Gastrocnemius medialis (tissue), 4 donors: ENCODE measurements at regions not wholly inside any gene's neighbourhood (a gene's known extent, or its start where the extent isn't known, plus 50 kb on each side); places are given as distances from the start of the nearest gene placed in this dataset.

Source experiments
- ATAC-seq, 2 donors: fragments of 150-250 bp; one replicate each; pipeline ENCODE4 v1.9.1; 2016
- DNase-seq, 2 donors: peaks; one replicate each; pipeline ENCODE4 v3.0.0-alpha.2; 2019
- H3K27ac ChIP-seq, 4 donors: fragments of 200-600 bp; sonication (generic); 1 replicate in 1 of 4; 2 replicates in 3 of 4; pipeline ENCODE4 v1.5.1; 2016 to 2018; ENCODE audit warnings: mild to moderate bottlenecking in 2 of 4, moderate library complexity in 1 of 4
- H3K27me3 ChIP-seq, 3 donors: fragments of 200-600 bp; sonication (generic) in 2 of 3; 1 replicate in 1 of 3; 2 replicates in 2 of 3; pipeline versions ENCODE4 v1.5.1 to v1.6.0; 2016 to 2019; ENCODE audit warnings: mild to moderate bottlenecking in 1 of 3, moderate library complexity in 1 of 3
- H3K36me3 ChIP-seq, 2 donors: fragments of 200-600 bp; sonication (generic) in 1 of 2; one replicate each; pipeline ENCODE4 v1.5.1; 2017 to 2018
- H3K4me1 ChIP-seq, 2 donors: fragments of 200-600 bp; sonication (generic) in 1 of 2; one replicate each; pipeline ENCODE4 v1.5.1; 2016 to 2017; ENCODE audit warnings: mild to moderate bottlenecking in 2 of 2
- H3K4me3 ChIP-seq, 4 donors: fragments of 200-600 bp; sonication (generic) in 3 of 4; 1 replicate in 1 of 4; 2 replicates in 3 of 4; pipeline ENCODE4 v1.5.1; 2016 to 2019; ENCODE audit warnings: mild to moderate bottlenecking in 2 of 4
- H3K9me3 ChIP-seq, 3 donors: fragments of 200-600 bp; sonication (generic) in 2 of 3; 1 replicate in 1 of 3; 2 replicates in 2 of 3; pipeline ENCODE4 v1.5.1; 2016 to 2019
- CTCF ChIP-seq, 5 experiments: fragments of 450-650 bp in 3 of 5; fragments of 200-600 bp in 2 of 5; sonication (generic) in 2 of 5; IDR thresholded peaks in 4 of 5; conservative IDR thresholded peaks in 1 of 5; 1 replicate in 4 of 5; 2 replicates in 1 of 5; pipeline ENCODE4 v1.5.1; 2016 to 2019; ENCODE audit warnings: antibody characterized with exemption in 5 of 5, mild to moderate bottlenecking in 3 of 5, moderate library complexity in 3 of 5
- POLR2A ChIP-seq, 2 donors: fragments of 450-650 bp; IDR thresholded peaks; one replicate each; pipeline ENCODE4 v1.6.1; 2017; ENCODE audit warnings: antibody characterized with exemption in 2 of 2, mild to moderate bottlenecking in 2 of 2, moderate library complexity in 2 of 2
- in situ Hi-C, 4 donors: fragments of 200-750 bp; cut with MboI; loops; one replicate each; pipeline versions ENCODE4 v1.15.0 to v1.8.0; 2017; ENCODE audit warnings: low sequenced_read_pairs in 4 of 4
- intact Hi-C: fragments of 100-400 bp; cut with DNase I; formaldehyde crosslinking; loops from one replicate; pipeline ENCODE4 v1.15.1; 2023; ENCODE audit warnings: low total_unique reads

- Histone ChIP-seq H3K27me3 (no peaks in the 10 kb centered on the region), H3K27ac (no peak overlapping the region), H3K36me3 (no peaks in the 10 kb centered on the region), H3K9me3 (no peaks in the 10 kb centered on the region), H3K4me1 (peaks cover 0 to 12% of the 10 kb centered on the region in 2 donors), H3K4me3 (no peak overlapping the region)
- TF ChIP-seq POLR2A (IDR thresholded peaks at IDR 0.05) (no peak), CTCF (IDR thresholded peaks at IDR 0.05 in 4 of 5, conservative IDR thresholded peaks at IDR 0.05 in 1 of 5) (no peak)
- ATAC-seq (no peak), DNase-seq (no peak)
- in situ Hi-C loops (no loop called here), intact Hi-C loops (loop anchor here (5.0 kb wide), 1 partner anchor 42 kb away; no protein-coding TSS in a partner anchor)
Observed at GRCh38 chr6:170084166-170084730, 206.6 kb downstream of the DLL1 start.

GRCh38 chr6:170083236-170084051, 207.4 kb downstream of the DLL1 start:
- intact Hi-C loops (loop anchor here (5.0 kb wide), 1 partner anchor 41 kb away; no protein-coding TSS in a partner anchor), in situ Hi-C loops (no loop called here)
- no peak overlapping the region for H3K27ac ChIP-seq
- TF ChIP-seq CTCF (IDR thresholded peaks at IDR 0.05 in 4 of 5, conservative IDR thresholded peaks at IDR 0.05 in 1 of 5) = no peak
- TF ChIP-seq POLR2A (IDR thresholded peaks at IDR 0.05) = no peak
- H3K9me3 ChIP-seq = no peaks in the 10 kb centered on the region
- ATAC-seq (no peak), DNase-seq (peak in 1 of 2 donors; percentile 4)
- H3K4me3 ChIP-seq = no peak overlapping the region
- H3K36me3 ChIP-seq = no peaks in the 10 kb centered on the region
- peaks cover 0 to 12% of the 10 kb centered on the region in 2 donors for H3K4me1 ChIP-seq
- H3K27me3 ChIP-seq = no peaks in the 10 kb centered on the region

- no peaks in the 10 kb centered on the region for H3K27me3 ChIP-seq
- intact Hi-C loops (loop anchor here (5.0 kb wide), 1 partner anchor 40 kb away; no protein-coding TSS in a partner anchor), in situ Hi-C loops (no loop called here)
- ATAC-seq = no peak
- no peak overlapping the region for H3K27ac ChIP-seq
- no peak for DNase-seq
- TF ChIP-seq POLR2A (IDR thresholded peaks at IDR 0.05) = no peak
- no peak for TF ChIP-seq CTCF (IDR thresholded peaks at IDR 0.05 in 4 of 5, conservative IDR thresholded peaks at IDR 0.05 in 1 of 5)
- H3K36me3 ChIP-seq = no peaks in the 10 kb centered on the region
- H3K9me3 ChIP-seq = no peaks in the 10 kb centered on the region
- peaks cover 0 to 12% of the 10 kb centered on the region in 2 donors for H3K4me1 ChIP-seq
- no peak overlapping the region for H3K4me3 ChIP-seq
Observed at GRCh38 chr6:170082531-170083187, 208.2 kb downstream of the DLL1 start.

GRCh38 chr6:170082067-170082466, 208.8 kb downstream of the DLL1 start:
- H3K27me3 ChIP-seq = no peaks in the 10 kb centered on the region
- in situ Hi-C loops = no loop called here
- no peaks in the 10 kb centered on the region for H3K36me3 ChIP-seq
- H3K27ac ChIP-seq = no peak overlapping the region
- H3K4me1 ChIP-seq = peaks cover 0 to 12% of the 10 kb centered on the region in 2 donors
- ATAC-seq = no peak
- no peak overlapping the region for H3K4me3 ChIP-seq
- no peaks in the 10 kb centered on the region for H3K9me3 ChIP-seq
- intact Hi-C loops = loop anchor here (5.0 kb wide), 1 partner anchor 40 kb away; no protein-coding TSS in a partner anchor
- TF ChIP-seq POLR2A (IDR thresholded peaks at IDR 0.05) (no peak), CTCF (IDR thresholded peaks at IDR 0.05 in 4 of 5, conservative IDR thresholded peaks at IDR 0.05 in 1 of 5) (no peak)
- DNase-seq = peak in 1 of 2 donors; percentile 2
